K562 (cell line): ENCODE measurements at regions not wholly inside any gene's neighbourhood (a gene's known extent, or its start where the extent isn't known, plus 50 kb on each side); places are given as distances from the start of the nearest gene placed in this dataset.
A peak's percentile ranks its signal among the peaks of the same experiment; 100 is the strongest.

Source experiments
- BCOR ChIP-seq: fragments of 450-650 bp; IDR thresholded peaks from 2 replicates; pipeline ENCODE4 v1.6.1; 2016
- BRD9 ChIP-seq: fragments of 450-650 bp; IDR thresholded peaks from 2 replicates; pipeline ENCODE4 v1.6.1; 2018; ENCODE audit warnings: low read depth; ENCODE audit not compliant: partially characterized antibody
- C11orf30 ChIP-seq: fragments of 450-650 bp; IDR thresholded peaks from 2 replicates; pipeline ENCODE4 v1.6.1; 2016; ENCODE audit warnings: low read depth, mild to moderate bottlenecking
- CBFA2T3 ChIP-seq: fragments of 450-650 bp; IDR thresholded peaks from 2 replicates; pipeline ENCODE4 v1.6.1; 2017
- CCAR2 ChIP-seq: fragments of 200-400 bp; formaldehyde crosslinking; IDR thresholded peaks from 2 replicates; pipeline ENCODE4 v1.6.1; 2017; ENCODE audit warnings: mild to moderate bottlenecking, low read depth, low read length
- CHD1 ChIP-seq: fragments of 200-600 bp; sonication (generic); IDR thresholded peaks from one replicate; pipeline ENCODE4 v1.6.1; 2012; ENCODE audit warnings: mild to moderate bottlenecking, moderate library complexity, low read length, inconsistent platforms
- CTBP1 ChIP-seq: fragments of 450-650 bp; IDR thresholded peaks from 2 replicates; pipeline ENCODE4 v1.6.1; 2016; ENCODE audit warnings: borderline replicate concordance
- DNMT1 ChIP-seq: fragments of 450-650 bp; IDR thresholded peaks from 2 replicates; pipeline ENCODE4 v1.6.1; 2016; ENCODE audit warnings: antibody characterized with exemption, mild to moderate bottlenecking
- ELF1 ChIP-seq: fragments of 200-800 bp; sonication (Bioruptor generic); IDR thresholded peaks from 2 replicates; pipeline ENCODE4 v1.6.1; 2016; ENCODE audit warnings: missing genetic modification characterization, missing compliant biosample characterization
- FOXP1 ChIP-seq: sonication (generic); formaldehyde crosslinking; IDR thresholded peaks from 2 replicates; pipeline ENCODE4 v1.8.0; 2022; ENCODE audit warnings: mild to moderate bottlenecking, missing genetic modification reagents
- HLTF ChIP-seq: fragments of 450-650 bp; IDR thresholded peaks from 2 replicates; pipeline ENCODE4 v1.6.1; 2016
- HMG20A ChIP-seq: fragments of 450-650 bp; formaldehyde crosslinking; conservative IDR thresholded peaks from 2 replicates; pipeline ENCODE4 v1.4.0; 2020; ENCODE audit warnings: mild to moderate bottlenecking, mixed read lengths
- JUN ChIP-seq, 2 experiments: sonication (generic) in 1 of 2; formaldehyde crosslinking in 1 of 2; IDR thresholded peaks; 2 replicates each; pipeline versions ENCODE4 v1.6.1 to v1.8.0; 2012 to 2022; ENCODE audit warnings: borderline replicate concordance in 2 of 2, mild to moderate bottlenecking in 2 of 2, improper control_type of control experiment in 1 of 2, low read depth in 1 of 2, low read length in 1 of 2, missing genetic modification reagents in 1 of 2
- MTA1 ChIP-seq: fragments of 450-650 bp; IDR thresholded peaks from 2 replicates; pipeline ENCODE4 v1.6.1; 2017; ENCODE audit warnings: borderline replicate concordance
- NFE2 ChIP-seq: IDR thresholded peaks from 2 replicates; pipeline ENCODE4 v1.6.1; 2014; ENCODE audit warnings: antibody characterized with exemption, low read depth
- PCBP2 ChIP-seq: fragments of 200-400 bp; formaldehyde crosslinking; IDR thresholded peaks from 2 replicates; pipeline ENCODE4 v1.6.1; 2018; ENCODE audit warnings: low read length, low read depth, mild to moderate bottlenecking, moderate library complexity; ENCODE audit not compliant: poor library complexity, severe bottlenecking
- PHB2 ChIP-seq: fragments of 450-650 bp; IDR thresholded peaks from 2 replicates; pipeline ENCODE4 v1.6.1; 2017; ENCODE audit warnings: low read depth
- POLR2A ChIP-seq: fragments of 450-650 bp; conservative IDR thresholded peaks from 2 replicates; pipeline ENCODE4 v1.6.1; 2016
- RBM39 ChIP-seq: fragments of 200-400 bp; formaldehyde crosslinking; optimal IDR thresholded peaks from 2 replicates; pipeline ENCODE3; 2018; ENCODE audit warnings: low read depth, low read length
- SMAD4 ChIP-seq: fragments of 250-450 bp; sonication (Bioruptor Pico); conservative IDR thresholded peaks from 2 replicates; pipeline ENCODE4 v1.8.0; 2021; ENCODE audit warnings: inconsistent platforms, mild to moderate bottlenecking, moderate library complexity
- TAF1 ChIP-seq: IDR thresholded peaks from 2 replicates; pipeline ENCODE4 v1.6.1; 2011; ENCODE audit warnings: mild to moderate bottlenecking, low read length, moderate library complexity; ENCODE audit not compliant: insufficient read depth, control insufficient read depth, severe bottlenecking; ENCODE audit errors: extremely low read depth
- TARDBP ChIP-seq: fragments of 450-650 bp; IDR thresholded peaks from 2 replicates; pipeline ENCODE4 v1.6.1; 2016
- TBL1XR1 ChIP-seq, 2 experiments: IDR thresholded peaks; 2 replicates each; pipeline ENCODE4 v1.6.1; 2012; ENCODE audit warnings: improper control_type of control experiment in 2 of 2, low read length in 2 of 2, mild to moderate bottlenecking in 1 of 2
- ZNF232 ChIP-seq: sonication (generic); formaldehyde crosslinking; IDR thresholded peaks from 2 replicates; pipeline ENCODE4 v1.8.0; 2022; ENCODE audit warnings: mild to moderate bottlenecking, missing genetic modification reagents
- ZNF354B ChIP-seq: fragments of 250-450 bp; sonication (Bioruptor Pico); IDR thresholded peaks from 2 replicates; pipeline ENCODE4 v1.4.0; 2020
- ZNF75A ChIP-seq: fragments of 450-650 bp; formaldehyde crosslinking; IDR thresholded peaks from 2 replicates; pipeline ENCODE4 v1.4.0; 2020; ENCODE audit warnings: mild to moderate bottlenecking
- TF ChIP-seq, protein P1 (sequence below): sonication (generic); formaldehyde crosslinking; IDR thresholded peaks from 2 replicates; pipeline ENCODE4 v1.9.0; 2022; ENCODE audit warnings: mild to moderate bottlenecking, missing genetic modification reagents
- TF ChIP-seq, protein P2 (sequence below): fragments of 200-400 bp; formaldehyde crosslinking; IDR thresholded peaks from 2 replicates; pipeline ENCODE4 v1.6.1; 2017; ENCODE audit warnings: mild to moderate bottlenecking, low read depth, low read length, moderate library complexity
- TF ChIP-seq, protein P3 (sequence below): fragments of 250-450 bp; sonication (Bioruptor Pico); IDR thresholded peaks from 2 replicates; pipeline ENCODE4 v1.6.1; 2021; ENCODE audit warnings: mild to moderate bottlenecking

GRCh38 chr3:193788189-193788991, 195.4 kb downstream of the OPA1 start (continued):
- no peak for TF ChIP-seq TAF1
- TF ChIP-seq C11orf30 = no peak
- TF ChIP-seq NFE2 = no peak
- TF ChIP-seq RBM39 = no peak
- TF ChIP-seq BCOR = no peak
- no peak for TF ChIP-seq DNMT1
- no peak for TF ChIP-seq ZNF232 (CRISPR knock-in tag)
- TF ChIP-seq POLR2A = no peak
- peak; percentile 88 for TF ChIP-seq BRD9
- TF ChIP-seq JUN (IDR thresholded peaks at IDR 0.05; ENCODE audit: borderline replicate concordance, low read depth, low read length) = no peak
- no peak for TF ChIP-seq JUN (CRISPR knock-in tag; IDR thresholded peaks at IDR 0.05; ENCODE audit: borderline replicate concordance)
- TF ChIP-seq, protein P1, sequence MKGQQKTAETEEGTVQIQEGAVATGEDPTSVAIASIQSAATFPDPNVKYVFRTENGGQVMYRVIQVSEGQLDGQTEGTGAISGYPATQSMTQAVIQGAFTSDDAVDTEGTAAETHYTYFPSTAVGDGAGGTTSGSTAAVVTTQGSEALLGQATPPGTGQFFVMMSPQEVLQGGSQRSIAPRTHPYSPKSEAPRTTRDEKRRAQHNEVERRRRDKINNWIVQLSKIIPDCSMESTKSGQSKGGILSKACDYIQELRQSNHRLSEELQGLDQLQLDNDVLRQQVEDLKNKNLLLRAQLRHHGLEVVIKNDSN = no peak
- TF ChIP-seq PHB2 = no peak
- no peak for TF ChIP-seq ELF1
- peak; percentile 71; the same call in 1 of the 2 replicates for TF ChIP-seq CTBP1
- no peak for TF ChIP-seq CCAR2
- TF ChIP-seq PCBP2 = no peak
- TF ChIP-seq ZNF75A (CRISPR knock-in tag) = no peak
- TF ChIP-seq CBFA2T3 = no peak
- TF ChIP-seq, protein P2, sequence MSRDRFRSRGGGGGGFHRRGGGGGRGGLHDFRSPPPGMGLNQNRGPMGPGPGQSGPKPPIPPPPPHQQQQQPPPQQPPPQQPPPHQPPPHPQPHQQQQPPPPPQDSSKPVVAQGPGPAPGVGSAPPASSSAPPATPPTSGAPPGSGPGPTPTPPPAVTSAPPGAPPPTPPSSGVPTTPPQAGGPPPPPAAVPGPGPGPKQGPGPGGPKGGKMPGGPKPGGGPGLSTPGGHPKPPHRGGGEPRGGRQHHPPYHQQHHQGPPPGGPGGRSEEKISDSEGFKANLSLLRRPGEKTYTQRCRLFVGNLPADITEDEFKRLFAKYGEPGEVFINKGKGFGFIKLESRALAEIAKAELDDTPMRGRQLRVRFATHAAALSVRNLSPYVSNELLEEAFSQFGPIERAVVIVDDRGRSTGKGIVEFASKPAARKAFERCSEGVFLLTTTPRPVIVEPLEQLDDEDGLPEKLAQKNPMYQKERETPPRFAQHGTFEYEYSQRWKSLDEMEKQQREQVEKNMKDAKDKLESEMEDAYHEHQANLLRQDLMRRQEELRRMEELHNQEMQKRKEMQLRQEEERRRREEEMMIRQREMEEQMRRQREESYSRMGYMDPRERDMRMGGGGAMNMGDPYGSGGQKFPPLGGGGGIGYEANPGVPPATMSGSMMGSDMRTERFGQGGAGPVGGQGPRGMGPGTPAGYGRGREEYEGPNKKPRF = no peak
- TF ChIP-seq TARDBP = no peak
- TF ChIP-seq, protein P3, sequence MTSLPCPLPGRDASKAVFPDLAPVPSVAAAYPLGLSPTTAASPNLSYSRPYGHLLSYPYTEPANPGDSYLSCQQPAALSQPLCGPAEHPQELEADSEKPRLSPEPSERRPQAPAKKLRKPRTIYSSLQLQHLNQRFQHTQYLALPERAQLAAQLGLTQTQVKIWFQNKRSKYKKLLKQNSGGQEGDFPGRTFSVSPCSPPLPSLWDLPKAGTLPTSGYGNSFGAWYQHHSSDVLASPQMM (CRISPR knock-in tag) = no peak
- TF ChIP-seq HLTF = no peak
- no peak for TF ChIP-seq ZNF354B (CRISPR knock-in tag)
- no peak for TF ChIP-seq CHD1
- peak; percentile 70; the same call in 1 of the 2 replicates for TF ChIP-seq SMAD4 (CRISPR knock-in tag)
- peak in 1 of 2 experiments; percentile 52; a peak in 1 of 4 replicates for TF ChIP-seq TBL1XR1 (IDR thresholded peaks at IDR 0.05; ENCODE audit: low read length in 2 of 2)
- TF ChIP-seq HMG20A (CRISPR knock-in tag) = no peak
- TF ChIP-seq FOXP1 (CRISPR knock-in tag) = no peak
- no peak for TF ChIP-seq MTA1
